ENCODE measurements at regions not wholly inside any gene's neighbourhood (a gene's known extent, or its start where the extent isn't known, plus 50 kb on each side); places are given as distances from the start of the nearest gene placed in this dataset.

DNA sequence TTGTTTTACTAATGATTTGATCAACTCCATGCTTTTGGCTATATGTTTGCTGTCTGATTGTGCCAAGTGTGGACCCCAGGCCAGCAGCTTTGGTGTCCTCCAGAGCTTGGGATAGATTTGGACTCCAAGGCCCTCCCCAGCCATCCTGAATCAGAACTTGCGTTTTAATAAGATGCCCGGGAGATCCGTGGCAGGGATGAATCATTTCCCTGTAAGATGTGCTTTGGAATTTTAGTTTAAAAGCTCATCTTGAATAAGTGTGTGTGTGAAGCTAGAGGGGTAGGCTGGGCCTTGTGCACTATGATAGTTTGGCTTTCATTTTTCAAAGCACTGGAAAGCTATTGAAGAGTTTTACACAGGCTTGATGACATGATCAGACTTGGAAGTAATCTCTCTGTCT is 66.2 kb upstream of the SDK1 start (continued):
- TF ChIP-seq, protein P1, sequence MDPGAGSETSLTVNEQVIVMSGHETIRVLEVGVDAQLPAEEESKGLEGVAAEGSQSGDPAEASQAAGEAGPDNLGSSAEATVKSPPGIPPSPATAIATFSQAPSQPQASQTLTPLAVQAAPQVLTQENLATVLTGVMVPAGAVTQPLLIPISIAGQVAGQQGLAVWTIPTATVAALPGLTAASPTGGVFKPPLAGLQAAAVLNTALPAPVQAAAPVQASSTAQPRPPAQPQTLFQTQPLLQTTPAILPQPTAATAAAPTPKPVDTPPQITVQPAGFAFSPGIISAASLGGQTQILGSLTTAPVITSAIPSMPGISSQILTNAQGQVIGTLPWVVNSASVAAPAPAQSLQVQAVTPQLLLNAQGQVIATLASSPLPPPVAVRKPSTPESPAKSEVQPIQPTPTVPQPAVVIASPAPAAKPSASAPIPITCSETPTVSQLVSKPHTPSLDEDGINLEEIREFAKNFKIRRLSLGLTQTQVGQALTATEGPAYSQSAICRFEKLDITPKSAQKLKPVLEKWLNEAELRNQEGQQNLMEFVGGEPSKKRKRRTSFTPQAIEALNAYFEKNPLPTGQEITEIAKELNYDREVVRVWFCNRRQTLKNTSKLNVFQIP (CRISPR knock-in tag; IDR thresholded peaks at IDR 0.05; ENCODE audit: borderline replicate concordance, low read depth): no peak
- no peak for TF ChIP-seq ZFP30 (CRISPR knock-in tag; IDR thresholded peaks at IDR 0.05)
- no peak for TF ChIP-seq ARNTL (CRISPR knock-in tag; IDR thresholded peaks at IDR 0.05; ENCODE audit: borderline replicate concordance, low read depth)

DNA sequence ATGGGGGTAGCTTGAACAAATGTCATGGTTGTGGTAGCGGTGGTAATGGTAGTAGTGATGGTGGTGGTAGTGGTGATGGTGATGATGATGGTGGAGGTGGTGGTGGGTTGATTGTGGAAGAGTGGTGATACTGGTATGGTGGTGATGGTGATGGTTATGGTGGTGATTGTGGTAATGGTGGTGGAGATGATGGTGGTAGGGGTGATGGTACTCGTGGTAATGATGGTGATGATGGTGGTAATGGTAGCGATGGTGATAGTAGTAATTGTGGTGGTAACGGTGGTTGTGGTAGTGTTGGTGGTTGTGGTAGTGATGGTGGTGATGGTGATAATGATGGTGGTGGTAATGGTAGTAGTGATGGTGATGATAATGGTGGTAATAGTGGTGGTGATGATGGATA is 65.7 kb upstream of the SDK1 start:
- no peak for TF ChIP-seq OSR1 (CRISPR knock-in tag; IDR thresholded peaks at IDR 0.05)
- TF ChIP-seq ZFP3 (CRISPR knock-in tag; IDR thresholded peaks at IDR 0.05): no peak
- TF ChIP-seq, protein P2, sequence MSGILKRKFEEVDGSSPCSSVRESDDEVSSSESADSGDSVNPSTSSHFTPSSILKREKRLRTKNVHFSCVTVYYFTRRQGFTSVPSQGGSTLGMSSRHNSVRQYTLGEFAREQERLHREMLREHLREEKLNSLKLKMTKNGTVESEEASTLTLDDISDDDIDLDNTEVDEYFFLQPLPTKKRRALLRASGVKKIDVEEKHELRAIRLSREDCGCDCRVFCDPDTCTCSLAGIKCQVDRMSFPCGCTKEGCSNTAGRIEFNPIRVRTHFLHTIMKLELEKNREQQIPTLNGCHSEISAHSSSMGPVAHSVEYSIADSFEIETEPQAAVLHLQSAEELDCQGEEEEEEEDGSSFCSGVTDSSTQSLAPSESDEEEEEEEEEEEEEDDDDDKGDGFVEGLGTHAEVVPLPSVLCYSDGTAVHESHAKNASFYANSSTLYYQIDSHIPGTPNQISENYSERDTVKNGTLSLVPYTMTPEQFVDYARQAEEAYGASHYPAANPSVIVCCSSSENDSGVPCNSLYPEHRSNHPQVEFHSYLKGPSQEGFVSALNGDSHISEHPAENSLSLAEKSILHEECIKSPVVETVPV (CRISPR knock-in tag; IDR thresholded peaks at IDR 0.05): no peak
- TF ChIP-seq ZC3H10 (CRISPR knock-in tag; IDR thresholded peaks at IDR 0.05): no peak
- no peak for TF ChIP-seq RARB (CRISPR knock-in tag; IDR thresholded peaks at IDR 0.05)
- TF ChIP-seq ZNF565 (CRISPR knock-in tag; conservative IDR thresholded peaks at IDR 0.05; ENCODE audit: low read depth): no peak
- TF ChIP-seq ZNF70 (CRISPR knock-in tag; IDR thresholded peaks at IDR 0.05): no peak
- no peak for ATAC-seq

DNA sequence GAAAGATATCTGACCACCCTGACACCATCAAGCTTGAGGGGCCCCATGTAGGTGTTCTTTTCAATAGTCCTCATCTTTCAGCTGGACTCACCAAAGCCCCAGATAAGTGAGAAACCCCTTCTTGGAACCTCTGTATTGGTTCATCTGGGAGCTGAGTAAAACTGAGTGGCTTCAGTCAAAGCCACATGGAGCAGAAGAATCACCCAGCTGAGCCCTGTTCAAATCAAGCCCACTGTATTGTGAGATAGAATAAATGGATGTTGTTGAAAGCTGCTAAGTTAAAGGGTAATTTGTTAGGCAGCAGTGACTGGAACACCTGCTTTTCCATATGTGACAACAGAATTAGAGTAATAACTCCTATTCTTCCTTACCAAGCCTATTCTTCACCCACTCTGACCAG is 64.8 kb upstream of the SDK1 start:
- ATAC-seq: no peak
- TF ChIP-seq ZNF8 (CRISPR knock-in tag; IDR thresholded peaks at IDR 0.05): no peak
- TF ChIP-seq, protein P3, sequence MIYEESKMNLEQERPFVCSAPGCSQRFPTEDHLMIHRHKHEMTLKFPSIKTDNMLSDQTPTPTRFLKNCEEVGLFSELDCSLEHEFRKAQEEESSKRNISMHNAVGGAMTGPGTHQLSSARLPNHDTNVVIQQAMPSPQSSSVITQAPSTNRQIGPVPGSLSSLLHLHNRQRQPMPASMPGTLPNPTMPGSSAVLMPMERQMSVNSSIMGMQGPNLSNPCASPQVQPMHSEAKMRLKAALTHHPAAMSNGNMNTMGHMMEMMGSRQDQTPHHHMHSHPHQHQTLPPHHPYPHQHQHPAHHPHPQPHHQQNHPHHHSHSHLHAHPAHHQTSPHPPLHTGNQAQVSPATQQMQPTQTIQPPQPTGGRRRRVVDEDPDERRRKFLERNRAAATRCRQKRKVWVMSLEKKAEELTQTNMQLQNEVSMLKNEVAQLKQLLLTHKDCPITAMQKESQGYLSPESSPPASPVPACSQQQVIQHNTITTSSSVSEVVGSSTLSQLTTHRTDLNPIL (CRISPR knock-in tag; IDR thresholded peaks at IDR 0.05; ENCODE audit: low read depth): no peak
- no peak for TF ChIP-seq OSR1 (CRISPR knock-in tag; IDR thresholded peaks at IDR 0.05)
- TF ChIP-seq PPARA (CRISPR knock-in tag; IDR thresholded peaks at IDR 0.05; ENCODE audit: borderline replicate concordance): no peak
- no peak for TF ChIP-seq ZNF70 (CRISPR knock-in tag; IDR thresholded peaks at IDR 0.05)
- TF ChIP-seq SNAI2 (CRISPR knock-in tag; IDR thresholded peaks at IDR 0.05): no peak
- no peak for TF ChIP-seq TOX (CRISPR knock-in tag; IDR thresholded peaks at IDR 0.05; ENCODE audit: borderline replicate concordance)
- no peak for TF ChIP-seq BACH2 (CRISPR knock-in tag; IDR thresholded peaks at IDR 0.05; ENCODE audit: borderline replicate concordance)
- no peak for TF ChIP-seq ZFP3 (CRISPR knock-in tag; IDR thresholded peaks at IDR 0.05)
- TF ChIP-seq GLIS3 (CRISPR knock-in tag; IDR thresholded peaks at IDR 0.05): no peak
- no peak for TF ChIP-seq ESRRG (CRISPR knock-in tag; IDR thresholded peaks at IDR 0.05)

DNA sequence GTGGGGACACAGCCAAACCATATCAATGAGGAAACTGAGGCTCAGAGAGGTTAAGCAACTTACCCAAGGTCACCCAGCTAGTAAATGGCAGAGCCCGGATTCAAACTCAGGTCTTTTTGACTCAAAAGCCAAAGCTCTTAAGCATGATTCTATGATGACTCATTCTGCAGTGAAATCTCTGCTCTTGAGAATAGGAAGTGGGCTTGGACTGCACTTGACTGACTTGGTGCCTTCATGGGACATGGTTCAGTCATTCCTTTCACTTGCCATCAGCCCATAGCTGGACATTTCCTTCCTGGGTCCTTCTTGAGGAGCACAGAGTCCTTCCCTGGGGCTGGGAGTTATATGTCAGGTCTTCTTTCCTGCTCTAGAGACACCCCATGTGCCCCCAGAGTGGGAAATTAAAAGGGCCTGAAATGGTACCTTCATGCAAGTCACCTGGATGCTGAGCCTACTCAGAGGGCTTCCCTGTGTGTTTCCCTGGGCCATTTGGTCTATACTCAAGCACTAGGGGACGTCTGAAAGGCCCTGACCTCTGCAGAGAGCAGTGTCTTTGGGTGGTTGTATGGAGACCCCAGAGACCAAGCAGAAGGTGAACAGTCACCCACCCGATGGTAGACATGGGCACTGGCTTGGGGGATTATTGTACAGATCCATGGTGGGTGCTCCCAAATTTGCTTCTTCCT is 62.4 kb upstream of the SDK1 start:
- no peak for TF ChIP-seq TCF4 (CRISPR knock-in tag; IDR thresholded peaks at IDR 0.05; ENCODE audit: borderline replicate concordance)
- no peak for TF ChIP-seq ARNTL (CRISPR knock-in tag; IDR thresholded peaks at IDR 0.05; ENCODE audit: borderline replicate concordance, low read depth)
- no peak for ATAC-seq

DNA sequence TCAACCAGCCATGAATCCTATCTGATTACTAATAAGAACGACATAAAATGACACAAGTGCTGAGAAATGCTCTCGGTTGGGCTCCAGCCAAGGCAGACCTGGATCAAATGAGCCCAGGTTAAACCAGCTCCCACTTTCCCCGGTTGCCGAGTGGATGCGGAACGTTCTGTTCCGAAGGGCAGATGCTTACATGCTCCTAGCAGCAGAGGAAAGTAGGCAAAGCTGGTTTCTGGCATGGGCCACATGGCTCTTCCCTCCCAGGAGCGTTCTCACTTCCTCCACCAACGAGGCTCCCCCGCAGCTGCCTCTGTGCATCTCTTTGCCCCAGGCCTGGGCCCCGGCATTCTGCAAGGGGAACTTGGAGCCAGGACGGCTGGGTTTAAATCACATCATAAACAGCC is 61.8 kb upstream of the SDK1 start:
- ATAC-seq: no peak
- TF ChIP-seq RARB (CRISPR knock-in tag; IDR thresholded peaks at IDR 0.05): no peak
- TF ChIP-seq GLIS3 (CRISPR knock-in tag; IDR thresholded peaks at IDR 0.05): no peak
- TF ChIP-seq, protein P4, sequence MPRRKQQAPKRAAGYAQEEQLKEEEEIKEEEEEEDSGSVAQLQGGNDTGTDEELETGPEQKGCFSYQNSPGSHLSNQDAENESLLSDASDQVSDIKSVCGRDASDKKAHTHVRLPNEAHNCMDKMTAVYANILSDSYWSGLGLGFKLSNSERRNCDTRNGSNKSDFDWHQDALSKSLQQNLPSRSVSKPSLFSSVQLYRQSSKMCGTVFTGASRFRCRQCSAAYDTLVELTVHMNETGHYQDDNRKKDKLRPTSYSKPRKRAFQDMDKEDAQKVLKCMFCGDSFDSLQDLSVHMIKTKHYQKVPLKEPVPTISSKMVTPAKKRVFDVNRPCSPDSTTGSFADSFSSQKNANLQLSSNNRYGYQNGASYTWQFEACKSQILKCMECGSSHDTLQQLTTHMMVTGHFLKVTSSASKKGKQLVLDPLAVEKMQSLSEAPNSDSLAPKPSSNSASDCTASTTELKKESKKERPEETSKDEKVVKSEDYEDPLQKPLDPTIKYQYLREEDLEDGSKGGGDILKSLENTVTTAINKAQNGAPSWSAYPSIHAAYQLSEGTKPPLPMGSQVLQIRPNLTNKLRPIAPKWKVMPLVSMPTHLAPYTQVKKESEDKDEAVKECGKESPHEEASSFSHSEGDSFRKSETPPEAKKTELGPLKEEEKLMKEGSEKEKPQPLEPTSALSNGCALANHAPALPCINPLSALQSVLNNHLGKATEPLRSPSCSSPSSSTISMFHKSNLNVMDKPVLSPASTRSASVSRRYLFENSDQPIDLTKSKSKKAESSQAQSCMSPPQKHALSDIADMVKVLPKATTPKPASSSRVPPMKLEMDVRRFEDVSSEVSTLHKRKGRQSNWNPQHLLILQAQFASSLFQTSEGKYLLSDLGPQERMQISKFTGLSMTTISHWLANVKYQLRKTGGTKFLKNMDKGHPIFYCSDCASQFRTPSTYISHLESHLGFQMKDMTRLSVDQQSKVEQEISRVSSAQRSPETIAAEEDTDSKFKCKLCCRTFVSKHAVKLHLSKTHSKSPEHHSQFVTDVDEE (CRISPR knock-in tag; IDR thresholded peaks at IDR 0.05): no peak

Data from SK-N-SH treated with all-trans-retinoic acid at 6 μM for 48 hours (cell line).